HepG2 (cell line): ENCODE measurements at regions not wholly inside any gene's neighbourhood (a gene's known extent, or its start where the extent isn't known, plus 50 kb on each side); places are given as distances from the start of the nearest gene placed in this dataset.

Experiments used
- ATAC-seq: fragments of 200-7000 bp; cut with Tn5 transposase; 3 replicates; pipeline ENCODE4 v1.9.1; 2020; ENCODE audit warnings: mild to moderate bottlenecking, moderate library complexity
- BruUV-seq: library from RNA; stranded (reverse); fragments of 400-500 nt; replicated peaks from 2 replicates; lab custom pipeline; 2021; lab: Mats Ljungman, UMichigan
- CTCF ChIA-PET: fragments of 300-600 bp; formaldehyde crosslinking; extraction: SDS; loops from one replicate; lab custom pipeline; 2021; ENCODE audit warnings: low total read pairs, inconsistent platforms, low intra/inter-chr PET ratio; lab: Yijun Ruan, JAX
- POLR2A ChIA-PET: fragments of 350-600 bp; sonication (Branson Sonifier 250); formaldehyde crosslinking; loops from one replicate; lab custom pipeline; 2020; ENCODE audit warnings: antibody characterized with exemption, inconsistent platforms; lab: Yijun Ruan, JAX
- DNase-seq: peaks from one replicate; pipeline ENCODE4 v3.0.0-alpha.2; 2015; ENCODE audit warnings: low spot score
- FAIRE-seq: peaks from 3 replicates; lab custom pipeline; 2011; peaks lifted over from hg19 to GRCh38; lab: Jason Lieb, UNC
- H2AFZ ChIP-seq: one replicate; pipeline ENCODE4 v1.6.1; 2011; ENCODE audit warnings: low read length, inconsistent platforms
- H3K27ac ChIP-seq: fragments of 300-600 bp; 3 replicates; pipeline ENCODE4 v1.8.0; 2011; ENCODE audit warnings: mixed run types, mild to moderate bottlenecking, mixed read lengths, low read length, inconsistent platforms; ENCODE audit not compliant: insufficient read depth; ENCODE audit errors: extremely low read length
- H3K27me3 ChIP-seq, 2 experiments: fragments of 200-600 bp in 1 of 2; 2 replicates in 1 of 2; 3 replicates in 1 of 2; pipeline versions ENCODE4 v1.6.0 to v1.8.0; 2011; ENCODE audit warnings: low read length in 2 of 2, mild to moderate bottlenecking in 2 of 2, moderate library complexity in 2 of 2, inconsistent platforms in 1 of 2; ENCODE audit not compliant: insufficient read depth in 2 of 2, control insufficient read depth in 1 of 2
- H3K36me3 ChIP-seq, 2 experiments: fragments of 200-600 bp in 1 of 2; replicated peaks in 1 of 2; 2 replicates in 1 of 2; 3 replicates in 1 of 2; pipeline versions ENCODE4 v1.5.1 to v1.8.0; 2011; ENCODE audit warnings: low read length in 2 of 2, inconsistent platforms in 1 of 2; ENCODE audit not compliant: insufficient read depth in 2 of 2, control insufficient read depth in 1 of 2
- H3K4me1 ChIP-seq: 2 replicates; pipeline ENCODE4 v1.5.1; 2012; ENCODE audit warnings: low read length, inconsistent platforms; ENCODE audit not compliant: insufficient read depth
- H3K4me2 ChIP-seq: 2 replicates; pipeline ENCODE4 v1.6.0; 2011; ENCODE audit warnings: low read depth, low read length, inconsistent platforms
- H3K4me3 ChIP-seq, 3 experiments: fragments of 200-600 bp in 1 of 3; sonication (generic), shearing (Covaris generic) in 1 of 3; replicated peaks in 1 of 3; 2 replicates each; pipeline ENCODE4 v1.5.1; 2011 to 2016; ENCODE audit warnings: low read length in 3 of 3, inconsistent platforms in 2 of 3, low read depth in 2 of 3, mild to moderate bottlenecking in 2 of 3, control low read depth in 1 of 3, mixed read lengths in 1 of 3; ENCODE audit not compliant: insufficient read depth in 1 of 3
- H3K79me2 ChIP-seq: one replicate; pipeline ENCODE4 v1.6.1; 2011; ENCODE audit warnings: low read length, inconsistent platforms; ENCODE audit not compliant: insufficient read depth
- H3K9ac ChIP-seq: 2 replicates; pipeline ENCODE4 v1.6.0; 2011; ENCODE audit warnings: mild to moderate bottlenecking, low read depth, low read length, inconsistent platforms; ENCODE audit not compliant: insufficient read depth
- H3K9me3 ChIP-seq: 2 replicates; pipeline ENCODE4 v1.5.1; 2012; ENCODE audit warnings: mild to moderate bottlenecking, low read length
- H4K20me1 ChIP-seq: 2 replicates; pipeline ENCODE4 v1.6.0; 2011; ENCODE audit warnings: inconsistent platforms, mild to moderate bottlenecking, low read length, moderate library complexity; ENCODE audit not compliant: insufficient read depth
- ASH2L ChIP-seq: fragments of 300-600, 200-600 bp; sonication (generic); IDR thresholded peaks from 2 replicates; pipeline ENCODE4 v1.7.0; 2017; ENCODE audit warnings: low read depth, mild to moderate bottlenecking, moderate library complexity, mixed read lengths, low read length; ENCODE audit not compliant: insufficient read length
- CCDC6 ChIP-seq: sonication (generic); formaldehyde crosslinking; IDR thresholded peaks from 2 replicates; pipeline ENCODE4 v1.8.1; 2022; ENCODE audit warnings: mild to moderate bottlenecking, missing genetic modification reagents, moderate library complexity
- HNRNPH1 ChIP-seq: fragments of 200-400 bp; formaldehyde crosslinking; optimal IDR thresholded peaks from 2 replicates; pipeline ENCODE3; 2017; ENCODE audit warnings: mild to moderate bottlenecking, low read depth, low read length
- POLR2AphosphoS5 ChIP-seq: IDR thresholded peaks from 2 replicates; pipeline ENCODE4 v1.6.1; 2012; ENCODE audit warnings: low read depth, low read length
- ZBTB25 ChIP-seq: IDR thresholded peaks from 2 replicates; pipeline ENCODE4 v1.6.1; 2018; ENCODE audit warnings: missing genetic modification reagents
- ZBTB7B ChIP-seq: sonication (generic); formaldehyde crosslinking; IDR thresholded peaks from 2 replicates; pipeline ENCODE4 v1.4.0; 2020; ENCODE audit warnings: missing genetic modification reagents
- ZNF101 ChIP-seq: sonication (generic); formaldehyde crosslinking; IDR thresholded peaks from 2 replicates; pipeline ENCODE4 v1.4.0; 2020; ENCODE audit warnings: mild to moderate bottlenecking, low read depth, missing genetic modification reagents, borderline replicate concordance
- ZNF232 ChIP-seq: sonication (generic); formaldehyde crosslinking; IDR thresholded peaks from 2 replicates; pipeline ENCODE4 v1.4.0; 2020; ENCODE audit warnings: missing genetic modification reagents, borderline replicate concordance
- ZNF264 ChIP-seq: sonication (generic); formaldehyde crosslinking; IDR thresholded peaks from 2 replicates; pipeline ENCODE4 v1.4.0; 2020; ENCODE audit warnings: missing genetic modification reagents
- ZNF44 ChIP-seq: sonication (generic); formaldehyde crosslinking; IDR thresholded peaks from 2 replicates; pipeline ENCODE4 v1.5.1; 2020; ENCODE audit warnings: mild to moderate bottlenecking, missing genetic modification reagents
- WGBS: methylation state at CpG from one replicate; pipeline ENCODE4 v1.1.6; 2017; ENCODE audit warnings: low lambda C conversion rate; 5-methylcytosine and 5-hydroxymethylcytosine counted together
- in situ Hi-C: cut with HindIII; loops from 2 replicates; pipeline ENCODE4 v1.10.0; 2017; ENCODE audit warnings: low pct_unique_long_range_greater_than_20kb; ENCODE audit not compliant: extremely low pct_ligation_motif_present
- intact Hi-C: fragments of 100-400 bp; cut with micrococcal nuclease; formaldehyde crosslinking; loops from one replicate; pipeline ENCODE4 v1.10.0; 2022; ENCODE audit not compliant: unreplicated experiment
- TF ChIP-seq, protein P1 (sequence below): sonication (generic); formaldehyde crosslinking; IDR thresholded peaks from 2 replicates; pipeline ENCODE4 v1.4.0; 2020; ENCODE audit warnings: missing genetic modification reagents
- TF ChIP-seq, protein P2 (sequence below): sonication (generic); formaldehyde crosslinking; IDR thresholded peaks from 2 replicates; pipeline ENCODE4 v1.5.0; 2020; ENCODE audit warnings: missing genetic modification reagents
- TF ChIP-seq, protein P3 (sequence below): sonication (generic); formaldehyde crosslinking; IDR thresholded peaks from 2 replicates; pipeline ENCODE4 v1.5.0; 2020; ENCODE audit warnings: mild to moderate bottlenecking, missing genetic modification reagents
- TF ChIP-seq, protein P4 (sequence below): IDR thresholded peaks from 2 replicates; pipeline ENCODE4 v1.6.1; 2018; ENCODE audit warnings: missing genetic modification reagents, mild to moderate bottlenecking, missing compliant biosample characterization

- TF ChIP-seq, protein P1, sequence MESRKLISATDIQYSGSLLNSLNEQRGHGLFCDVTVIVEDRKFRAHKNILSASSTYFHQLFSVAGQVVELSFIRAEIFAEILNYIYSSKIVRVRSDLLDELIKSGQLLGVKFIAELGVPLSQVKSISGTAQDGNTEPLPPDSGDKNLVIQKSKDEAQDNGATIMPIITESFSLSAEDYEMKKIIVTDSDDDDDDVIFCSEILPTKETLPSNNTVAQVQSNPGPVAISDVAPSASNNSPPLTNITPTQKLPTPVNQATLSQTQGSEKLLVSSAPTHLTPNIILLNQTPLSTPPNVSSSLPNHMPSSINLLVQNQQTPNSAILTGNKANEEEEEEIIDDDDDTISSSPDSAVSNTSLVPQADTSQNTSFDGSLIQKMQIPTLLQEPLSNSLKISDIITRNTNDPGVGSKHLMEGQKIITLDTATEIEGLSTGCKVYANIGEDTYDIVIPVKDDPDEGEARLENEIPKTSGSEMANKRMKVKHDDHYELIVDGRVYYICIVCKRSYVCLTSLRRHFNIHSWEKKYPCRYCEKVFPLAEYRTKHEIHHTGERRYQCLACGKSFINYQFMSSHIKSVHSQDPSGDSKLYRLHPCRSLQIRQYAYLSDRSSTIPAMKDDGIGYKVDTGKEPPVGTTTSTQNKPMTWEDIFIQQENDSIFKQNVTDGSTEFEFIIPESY = no peak
- TF ChIP-seq ZNF232 (CRISPR knock-in tag) (no peak), POLR2AphosphoS5 (no peak), ZNF264 (CRISPR knock-in tag) (no peak), ZBTB25 (no peak), ZNF101 (no peak), CCDC6 (CRISPR knock-in tag) (no peak), HNRNPH1 (no peak)
- TF ChIP-seq, protein P2, sequence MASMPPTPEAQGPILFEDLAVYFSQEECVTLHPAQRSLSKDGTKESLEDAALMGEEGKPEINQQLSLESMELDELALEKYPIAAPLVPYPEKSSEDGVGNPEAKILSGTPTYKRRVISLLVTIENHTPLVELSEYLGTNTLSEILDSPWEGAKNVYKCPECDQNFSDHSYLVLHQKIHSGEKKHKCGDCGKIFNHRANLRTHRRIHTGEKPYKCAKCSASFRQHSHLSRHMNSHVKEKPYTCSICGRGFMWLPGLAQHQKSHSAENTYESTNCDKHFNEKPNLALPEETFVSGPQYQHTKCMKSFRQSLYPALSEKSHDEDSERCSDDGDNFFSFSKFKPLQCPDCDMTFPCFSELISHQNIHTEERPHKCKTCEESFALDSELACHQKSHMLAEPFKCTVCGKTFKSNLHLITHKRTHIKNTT (CRISPR knock-in tag) = no peak
- TF ChIP-seq, all 625 proteins: peak for 0
Observed at GRCh38 chr16:48963901-48964615, 317.6 kb downstream of the CBLN1 start (continued).

GRCh38 chr16:48963306-48963705, 318.3 kb downstream of the CBLN1 start:
- Histone ChIP-seq H3K27ac (no peak overlapping the region), H3K79me2 (no peaks in the 10 kb centered on the region), H2AFZ (no peak overlapping the region), H3K4me1 (no peaks in the 10 kb centered on the region), H3K4me3 (no peak overlapping the region), H3K36me3 (no peaks in the 10 kb centered on the region), H3K27me3 (no peaks in the 10 kb centered on the region; a peak in 2 of 5 replicates), H3K9ac (no peak overlapping the region), H4K20me1 (no peaks in the 10 kb centered on the region), H3K4me2 (no peak overlapping the region), H3K9me3 (peaks cover 13% of the 10 kb centered on the region)
- ChIA-PET POLR2A (no interaction called here), CTCF (no interaction called here)
- in situ Hi-C loops = no loop called here
- no TSS peak for BruUV-seq
- intact Hi-C loops = no loop called here
- FAIRE-seq (no peak), ATAC-seq (no peak), DNase-seq (no peak)
- WGBS = 0% methylated on average over 3 of the region's 3 CpGs
- no peak for TF ChIP-seq ASH2L
- TF ChIP-seq, protein P3, sequence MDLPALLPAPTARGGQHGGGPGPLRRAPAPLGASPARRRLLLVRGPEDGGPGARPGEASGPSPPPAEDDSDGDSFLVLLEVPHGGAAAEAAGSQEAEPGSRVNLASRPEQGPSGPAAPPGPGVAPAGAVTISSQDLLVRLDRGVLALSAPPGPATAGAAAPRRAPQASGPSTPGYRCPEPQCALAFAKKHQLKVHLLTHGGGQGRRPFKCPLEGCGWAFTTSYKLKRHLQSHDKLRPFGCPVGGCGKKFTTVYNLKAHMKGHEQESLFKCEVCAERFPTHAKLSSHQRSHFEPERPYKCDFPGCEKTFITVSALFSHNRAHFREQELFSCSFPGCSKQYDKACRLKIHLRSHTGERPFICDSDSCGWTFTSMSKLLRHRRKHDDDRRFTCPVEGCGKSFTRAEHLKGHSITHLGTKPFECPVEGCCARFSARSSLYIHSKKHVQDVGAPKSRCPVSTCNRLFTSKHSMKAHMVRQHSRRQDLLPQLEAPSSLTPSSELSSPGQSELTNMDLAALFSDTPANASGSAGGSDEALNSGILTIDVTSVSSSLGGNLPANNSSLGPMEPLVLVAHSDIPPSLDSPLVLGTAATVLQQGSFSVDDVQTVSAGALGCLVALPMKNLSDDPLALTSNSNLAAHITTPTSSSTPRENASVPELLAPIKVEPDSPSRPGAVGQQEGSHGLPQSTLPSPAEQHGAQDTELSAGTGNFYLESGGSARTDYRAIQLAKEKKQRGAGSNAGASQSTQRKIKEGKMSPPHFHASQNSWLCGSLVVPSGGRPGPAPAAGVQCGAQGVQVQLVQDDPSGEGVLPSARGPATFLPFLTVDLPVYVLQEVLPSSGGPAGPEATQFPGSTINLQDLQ = no peak
- TF ChIP-seq, protein P4, sequence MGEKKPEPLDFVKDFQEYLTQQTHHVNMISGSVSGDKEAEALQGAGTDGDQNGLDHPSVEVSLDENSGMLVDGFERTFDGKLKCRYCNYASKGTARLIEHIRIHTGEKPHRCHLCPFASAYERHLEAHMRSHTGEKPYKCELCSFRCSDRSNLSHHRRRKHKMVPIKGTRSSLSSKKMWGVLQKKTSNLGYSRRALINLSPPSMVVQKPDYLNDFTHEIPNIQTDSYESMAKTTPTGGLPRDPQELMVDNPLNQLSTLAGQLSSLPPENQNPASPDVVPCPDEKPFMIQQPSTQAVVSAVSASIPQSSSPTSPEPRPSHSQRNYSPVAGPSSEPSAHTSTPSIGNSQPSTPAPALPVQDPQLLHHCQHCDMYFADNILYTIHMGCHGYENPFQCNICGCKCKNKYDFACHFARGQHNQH = no peak
- TF ChIP-seq ZBTB7B = no peak
- no peak for TF ChIP-seq ZNF44 (CRISPR knock-in tag)
